ENCODE measurements at regions not wholly inside any gene's neighbourhood (a gene's known extent, or its start where the extent isn't known, plus 50 kb on each side); places are given as distances from the start of the nearest gene placed in this dataset.
A peak's percentile ranks its signal among the peaks of the same experiment; 100 is the strongest.

GRCh38 chr1:221815660-221816059 is 73.8 kb upstream of the DUSP10 start:
- TF ChIP-seq CTCF (IDR thresholded peaks at IDR 0.05; ENCODE audit: extremely low read depth, missing control alignments), result no peak
- DNase-seq (ENCODE audit: low spot score), result no peak

- TF ChIP-seq CTCF (IDR thresholded peaks at IDR 0.05; ENCODE audit: extremely low read depth, missing control alignments), result no peak
Observed at GRCh38 chr1:221813887-221814286, 72.0 kb upstream of the DUSP10 start.

GRCh38 chr1:221812905-221813597 is 71.2 kb upstream of the DUSP10 start:
- DNase-seq (ENCODE audit: low spot score), result no peak
- TF ChIP-seq CTCF (IDR thresholded peaks at IDR 0.05; ENCODE audit: extremely low read depth, missing control alignments), result no peak

More at GRCh38 chr1:221813887-221814286, 72.0 kb upstream of the DUSP10 start:
- DNase-seq (ENCODE audit: low spot score), result no peak

- no peak for DNase-seq (ENCODE audit: low spot score)
- TF ChIP-seq CTCF (IDR thresholded peaks at IDR 0.05; ENCODE audit: extremely low read depth, missing control alignments), result no peak
Observed at GRCh38 chr1:221812088-221812752, 70.3 kb upstream of the DUSP10 start.

- TF ChIP-seq CTCF (IDR thresholded peaks at IDR 0.05; ENCODE audit: extremely low read depth, missing control alignments), result no peak
Observed at GRCh38 chr1:221810406-221810805, 68.5 kb upstream of the DUSP10 start.

GRCh38 chr1:221809091-221810029 is 67.5 kb upstream of the DUSP10 start:
- peak; percentile 6 for DNase-seq (ENCODE audit: low spot score)
- TF ChIP-seq CTCF (IDR thresholded peaks at IDR 0.05; ENCODE audit: extremely low read depth, missing control alignments), result no peak

More at GRCh38 chr1:221810406-221810805, 68.5 kb upstream of the DUSP10 start:
- no peak for DNase-seq (ENCODE audit: low spot score)

Data from GM20000 (cell line).